Activated CD4-positive, alpha-beta T cell treated with anti-CD3 and anti-CD28 coated beads, Interleukin-2, amount 10 ng/mL, durations not matched to agents 24 days and 14 days (primary cell): ENCODE measurements at regions not wholly inside any gene's neighbourhood (a gene's known extent, or its start where the extent isn't known, plus 50 kb on each side); places are given as distances from the start of the nearest gene placed in this dataset.
"Not testable (repeated sequence)": the region's sequence is repeated elsewhere in the genome, so short reads cannot be mapped to it uniquely, and the experiment has no call there.

Source experiments
- DNase-seq: peaks from one replicate; pipeline ENCODE4 v3.0.0; 2022
- H3K27ac Mint-ChIP-seq: one replicate; pipeline ENCODE4 v1.8.0; 2022; ENCODE audit warnings: mild to moderate bottlenecking, mixed read lengths
- H3K27me3 Mint-ChIP-seq: one replicate; pipeline ENCODE4 v1.8.0; 2022; ENCODE audit warnings: mixed read lengths
- H3K36me3 Mint-ChIP-seq: one replicate; pipeline ENCODE4 v1.8.0; 2022; ENCODE audit warnings: low read depth, mild to moderate bottlenecking, mixed read lengths
- H3K4me1 Mint-ChIP-seq: one replicate; pipeline ENCODE4 v1.8.0; 2021; ENCODE audit warnings: mixed read lengths
- H3K4me3 Mint-ChIP-seq: one replicate; pipeline ENCODE4 v1.8.0; 2022; ENCODE audit warnings: mild to moderate bottlenecking, moderate library complexity, mixed read lengths
- H3K9me3 Mint-ChIP-seq: one replicate; pipeline ENCODE4 v1.8.0; 2021; ENCODE audit warnings: mixed read lengths
- intact Hi-C: fragments of 100-400 bp; cut with micrococcal nuclease; formaldehyde crosslinking; loops from one replicate; pipeline ENCODE4 v1.15.1; 2023

DNA sequence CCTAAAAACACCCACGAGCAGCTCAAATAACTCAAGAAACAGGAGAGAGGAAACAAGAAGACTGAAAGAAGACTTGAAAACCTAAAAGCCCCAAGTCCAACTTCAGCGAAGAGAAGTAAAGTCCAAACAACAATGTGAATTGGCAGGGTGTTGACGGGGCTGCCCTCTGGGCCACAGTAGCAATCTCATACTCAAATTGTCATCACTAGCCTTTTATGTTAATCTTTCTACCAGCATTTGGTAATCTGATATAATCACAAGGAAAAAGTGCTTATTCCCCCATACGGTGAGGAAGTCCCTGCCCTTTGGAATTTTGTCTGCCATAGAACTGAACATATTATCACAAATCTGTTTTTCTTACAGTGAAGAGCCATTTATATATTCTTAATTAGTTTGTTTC is 51.5 kb upstream of the IFNE start:
- Mint-ChIP-seq H3K36me3 (no peaks in the 10 kb centered on the region), H3K4me3 (no peak overlapping the region), H3K27ac (no peak overlapping the region), H3K4me1 (no peaks in the 10 kb centered on the region), H3K27me3 (no peaks in the 10 kb centered on the region), H3K9me3 (peaks cover 7% of the 10 kb centered on the region)
- intact Hi-C loops = no loop called here
- no peak for DNase-seq

DNA sequence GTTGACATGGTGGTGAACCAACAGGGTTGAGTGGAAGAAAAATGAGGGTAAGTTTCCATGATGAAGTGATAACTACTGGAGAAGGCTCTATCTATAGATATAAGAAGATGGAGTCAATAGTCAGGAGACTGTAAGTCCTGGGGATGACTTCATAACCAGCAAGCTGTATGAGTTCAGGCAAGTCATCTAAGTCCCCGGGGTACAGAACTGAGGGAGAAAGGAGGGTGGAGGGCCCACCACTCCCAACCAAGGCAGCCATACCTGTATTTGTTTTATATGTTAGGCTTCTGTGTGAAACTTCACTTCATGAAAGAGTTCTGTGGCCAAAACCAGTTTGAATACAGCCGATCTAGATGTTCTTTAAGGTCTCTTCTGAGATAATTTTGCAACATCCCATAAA is 53.3 kb upstream of the IFNE start:
- no peak for DNase-seq
- Mint-ChIP-seq H3K4me3 (no peak overlapping the region), H3K27me3 (no peaks in the 10 kb centered on the region), H3K9me3 (peaks cover 7% of the 10 kb centered on the region), H3K4me1 (no peaks in the 10 kb centered on the region), H3K27ac (no peak overlapping the region), H3K36me3 (no peaks in the 10 kb centered on the region)
- intact Hi-C loops = no loop called here

DNA sequence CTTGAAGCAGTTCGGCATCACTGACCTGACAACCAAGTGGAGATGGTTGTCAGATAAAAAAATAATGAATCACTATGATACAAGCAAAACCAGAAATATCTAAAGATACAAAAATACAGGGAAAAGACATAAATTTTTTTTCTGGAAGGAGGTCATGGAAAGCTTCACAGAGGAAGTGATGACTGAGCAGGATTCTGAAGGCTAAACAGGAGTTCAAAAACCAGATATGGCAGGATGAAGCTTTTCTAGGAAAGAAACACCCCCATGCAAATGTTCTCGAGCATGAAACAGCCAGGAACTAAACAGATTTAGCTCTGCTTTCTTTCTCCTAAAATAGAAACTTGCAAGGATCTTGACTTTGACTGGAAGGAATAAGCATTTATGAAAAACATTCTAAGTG is 60.7 kb upstream of the IFNE start:
- no peak overlapping the region for H3K27ac Mint-ChIP-seq
- no peaks in the 10 kb centered on the region for H3K36me3 Mint-ChIP-seq
- no peak for DNase-seq
- H3K9me3 Mint-ChIP-seq = peaks cover 3% of the 10 kb centered on the region
- no peaks in the 10 kb centered on the region for H3K27me3 Mint-ChIP-seq
- H3K4me1 Mint-ChIP-seq = peaks cover 2% of the 10 kb centered on the region
- intact Hi-C loops = no loop called here
- no peak overlapping the region for H3K4me3 Mint-ChIP-seq

DNA sequence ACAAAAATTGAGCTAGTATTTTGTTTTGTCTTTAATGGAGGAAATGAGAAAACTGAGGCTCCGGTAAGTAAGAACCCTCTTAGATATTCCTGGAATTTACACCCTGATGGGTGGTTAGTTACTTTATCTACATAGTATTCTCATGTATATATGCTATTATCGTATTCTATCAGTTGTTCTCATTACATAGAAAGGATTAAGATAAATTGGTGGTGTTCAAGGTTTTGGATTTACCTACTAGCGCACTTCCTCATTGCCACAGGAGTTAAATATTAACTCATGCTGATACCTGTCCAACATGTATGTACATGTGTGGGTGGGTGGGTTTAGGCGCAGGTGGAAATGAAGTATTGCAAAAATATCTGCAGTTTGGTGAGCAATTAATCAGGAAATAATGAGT is 61.1 kb upstream of the IFNE start:
- H3K4me3 Mint-ChIP-seq = no peak overlapping the region
- H3K36me3 Mint-ChIP-seq = no peaks in the 10 kb centered on the region
- no peak overlapping the region for H3K27ac Mint-ChIP-seq
- intact Hi-C loops = no loop called here
- H3K9me3 Mint-ChIP-seq = peaks cover 3% of the 10 kb centered on the region
- no peak for DNase-seq
- peaks cover 2% of the 10 kb centered on the region for H3K4me1 Mint-ChIP-seq
- no peaks in the 10 kb centered on the region for H3K27me3 Mint-ChIP-seq

DNA sequence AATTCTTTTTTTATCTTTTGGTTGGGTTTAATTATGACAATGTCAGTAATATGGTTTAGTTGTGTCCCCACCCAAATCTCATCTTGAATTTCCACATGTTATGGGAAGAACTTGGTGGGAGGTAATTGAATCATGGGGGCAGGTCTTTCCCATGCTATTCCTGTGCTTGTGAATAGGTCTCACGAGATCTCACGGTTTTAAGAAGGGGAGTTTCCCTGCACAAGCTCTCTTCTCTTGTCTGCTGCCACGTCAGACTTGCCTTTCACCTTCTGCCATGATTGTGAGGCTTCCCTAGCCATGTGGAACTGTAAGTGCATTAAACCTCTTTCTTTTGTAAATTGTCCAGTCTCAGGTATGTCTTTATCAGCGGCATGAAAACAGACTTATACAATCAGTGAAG is 61.7 kb upstream of the IFNE start:
- not testable (repeated sequence) for H3K27me3 Mint-ChIP-seq

DNA sequence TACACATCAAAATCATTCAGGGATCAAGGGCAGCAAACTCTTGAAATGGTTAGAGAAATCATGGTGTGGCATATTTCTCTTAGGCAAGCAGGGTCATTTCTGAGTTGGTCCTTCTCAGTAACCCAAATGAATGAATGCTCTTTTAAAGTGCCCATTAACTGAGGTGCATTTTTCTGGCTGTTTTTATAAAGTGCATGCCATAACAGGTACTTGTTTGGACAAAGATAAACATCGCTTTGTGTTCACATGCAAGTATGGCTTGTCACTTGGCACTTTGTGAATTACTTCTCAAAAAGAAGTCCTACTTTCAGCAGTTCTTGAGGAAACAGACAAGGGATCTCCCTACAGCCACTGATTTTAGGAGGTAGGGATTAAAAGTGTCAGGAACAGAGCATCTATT is 64.8 kb upstream of the IFNE start:
- no peak overlapping the region for H3K4me3 Mint-ChIP-seq
- no peaks in the 10 kb centered on the region for H3K27me3 Mint-ChIP-seq
- intact Hi-C loops = no loop called here
- H3K9me3 Mint-ChIP-seq = peaks cover 3% of the 10 kb centered on the region
- H3K27ac Mint-ChIP-seq = no peak overlapping the region
- DNase-seq = no peak
- no peaks in the 10 kb centered on the region for H3K36me3 Mint-ChIP-seq
- H3K4me1 Mint-ChIP-seq = peaks cover 6% of the 10 kb centered on the region

More for the DNA sequence above, 61.7 kb upstream of the IFNE start:
- H3K36me3 Mint-ChIP-seq, H3K27ac Mint-ChIP-seq, H3K9me3 Mint-ChIP-seq, DNase-seq, H3K4me1 Mint-ChIP-seq, H3K4me3 Mint-ChIP-seq, intact Hi-C loops: not testable (repeated sequence)

DNA sequence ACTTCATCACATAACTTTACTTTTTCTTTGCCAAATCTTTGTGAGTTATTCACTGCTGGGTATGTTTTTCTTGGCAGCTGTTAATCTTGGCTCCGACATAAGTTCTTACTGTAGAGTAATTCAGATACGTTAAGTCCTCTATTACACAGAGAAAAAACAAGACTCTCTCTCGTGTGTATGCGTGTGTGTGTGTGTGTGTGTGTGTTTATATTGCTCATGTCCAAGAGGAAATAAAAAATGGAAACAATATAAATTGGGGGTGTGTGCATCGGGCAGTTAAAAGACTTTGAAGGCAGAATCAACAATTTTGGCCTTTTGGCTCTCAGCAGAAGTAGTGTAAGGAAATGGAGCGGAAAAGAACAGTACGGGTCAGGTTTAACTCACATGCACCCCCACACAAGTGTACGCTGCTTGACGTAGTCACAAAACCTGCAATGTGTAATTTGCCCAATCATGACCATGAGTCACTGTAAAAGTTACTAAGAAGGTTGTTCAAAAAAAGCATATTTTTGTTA is 67.2 kb upstream of the IFNE start:
- DNase-seq = no peak
- no peaks in the 10 kb centered on the region for H3K9me3 Mint-ChIP-seq
- H3K27me3 Mint-ChIP-seq = peaks cover 2% of the 10 kb centered on the region
- no peak overlapping the region for H3K27ac Mint-ChIP-seq
- intact Hi-C loops = no loop called here
- no peaks in the 10 kb centered on the region for H3K36me3 Mint-ChIP-seq
- H3K4me1 Mint-ChIP-seq = peaks cover 4% of the 10 kb centered on the region
- no peak overlapping the region for H3K4me3 Mint-ChIP-seq

DNA sequence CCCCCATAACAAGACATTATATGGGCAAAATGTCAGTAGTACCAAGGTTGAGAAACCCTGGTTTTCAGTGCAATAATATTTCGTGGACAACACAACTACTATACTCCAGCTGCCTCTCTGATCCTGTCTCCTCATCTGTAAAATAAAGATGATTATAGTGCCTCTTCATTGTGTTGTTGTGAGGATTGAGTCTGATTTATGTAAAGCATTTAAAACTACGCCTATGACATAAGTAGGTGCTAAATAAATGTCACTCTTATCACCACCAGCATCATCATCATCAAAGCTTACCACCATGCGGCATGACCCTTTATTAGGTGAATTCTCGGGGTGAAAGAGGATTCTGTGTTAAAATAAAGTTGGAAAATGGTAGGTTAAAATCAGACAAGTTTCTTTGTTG is 67.8 kb upstream of the IFNE start:
- Mint-ChIP-seq H3K4me1 (peaks cover 4% of the 10 kb centered on the region), H3K4me3 (no peak overlapping the region), H3K27ac (no peak overlapping the region), H3K9me3 (no peaks in the 10 kb centered on the region), H3K27me3 (peaks cover 4% of the 10 kb centered on the region), H3K36me3 (no peaks in the 10 kb centered on the region)
- intact Hi-C loops = loop anchor here (10.0 kb wide), 1 partner anchor 215 kb away; the partner anchor contains the start of gene KLHL9
- DNase-seq = no peak

DNA sequence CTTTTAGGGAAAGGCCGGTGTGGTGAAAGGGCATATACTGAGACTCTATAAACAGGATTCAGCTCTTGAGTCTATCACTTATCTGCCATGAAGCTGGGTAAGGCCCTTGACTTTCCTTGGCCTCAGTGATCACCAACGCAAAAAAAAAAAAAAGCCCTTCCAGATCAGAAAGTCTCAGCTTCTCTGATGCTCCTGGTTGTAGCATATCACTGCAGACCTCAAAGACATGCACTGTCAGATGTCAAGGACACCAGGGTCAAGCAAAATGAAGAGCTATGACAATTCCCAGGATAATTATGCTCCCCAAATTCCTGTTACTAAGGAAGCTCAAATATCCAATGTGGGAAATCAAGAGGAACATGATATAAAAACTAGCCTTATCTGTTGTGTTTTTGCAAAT is 68.3 kb upstream of the IFNE start:
- H3K36me3 Mint-ChIP-seq = no peaks in the 10 kb centered on the region
- intact Hi-C loops = loop anchor here (10.0 kb wide), 1 partner anchor 216 kb away; the partner anchor contains the start of gene KLHL9
- no peak overlapping the region for H3K4me3 Mint-ChIP-seq
- DNase-seq = no peak
- H3K9me3 Mint-ChIP-seq = no peaks in the 10 kb centered on the region
- peaks cover 4% of the 10 kb centered on the region for H3K4me1 Mint-ChIP-seq
- H3K27me3 Mint-ChIP-seq = peaks cover 5% of the 10 kb centered on the region
- no peak overlapping the region for H3K27ac Mint-ChIP-seq

DNA sequence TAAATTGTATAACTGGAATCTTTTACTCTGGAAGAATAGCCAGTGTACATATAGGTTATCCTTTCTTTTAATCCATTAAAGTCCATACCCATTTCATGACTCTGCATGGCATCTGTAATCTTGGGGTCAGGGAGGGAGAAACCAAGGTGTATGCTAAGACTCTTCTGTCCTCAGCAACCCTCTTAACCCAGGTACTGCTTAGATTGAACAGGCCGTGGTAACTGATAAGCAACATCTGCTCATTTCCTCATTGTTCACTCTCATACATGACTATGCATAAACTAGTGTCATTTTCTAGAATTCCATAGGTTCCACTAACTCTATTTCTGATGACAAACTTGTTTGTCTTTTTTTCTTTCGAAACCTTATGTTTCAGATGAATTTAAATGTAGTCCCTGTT is 69.3 kb upstream of the IFNE start:
- H3K27me3 Mint-ChIP-seq = peaks cover 13% of the 10 kb centered on the region
- intact Hi-C loops = loop anchor here (10.0 kb wide), 1 partner anchor 217 kb away; the partner anchor contains the start of gene KLHL9

DNA sequence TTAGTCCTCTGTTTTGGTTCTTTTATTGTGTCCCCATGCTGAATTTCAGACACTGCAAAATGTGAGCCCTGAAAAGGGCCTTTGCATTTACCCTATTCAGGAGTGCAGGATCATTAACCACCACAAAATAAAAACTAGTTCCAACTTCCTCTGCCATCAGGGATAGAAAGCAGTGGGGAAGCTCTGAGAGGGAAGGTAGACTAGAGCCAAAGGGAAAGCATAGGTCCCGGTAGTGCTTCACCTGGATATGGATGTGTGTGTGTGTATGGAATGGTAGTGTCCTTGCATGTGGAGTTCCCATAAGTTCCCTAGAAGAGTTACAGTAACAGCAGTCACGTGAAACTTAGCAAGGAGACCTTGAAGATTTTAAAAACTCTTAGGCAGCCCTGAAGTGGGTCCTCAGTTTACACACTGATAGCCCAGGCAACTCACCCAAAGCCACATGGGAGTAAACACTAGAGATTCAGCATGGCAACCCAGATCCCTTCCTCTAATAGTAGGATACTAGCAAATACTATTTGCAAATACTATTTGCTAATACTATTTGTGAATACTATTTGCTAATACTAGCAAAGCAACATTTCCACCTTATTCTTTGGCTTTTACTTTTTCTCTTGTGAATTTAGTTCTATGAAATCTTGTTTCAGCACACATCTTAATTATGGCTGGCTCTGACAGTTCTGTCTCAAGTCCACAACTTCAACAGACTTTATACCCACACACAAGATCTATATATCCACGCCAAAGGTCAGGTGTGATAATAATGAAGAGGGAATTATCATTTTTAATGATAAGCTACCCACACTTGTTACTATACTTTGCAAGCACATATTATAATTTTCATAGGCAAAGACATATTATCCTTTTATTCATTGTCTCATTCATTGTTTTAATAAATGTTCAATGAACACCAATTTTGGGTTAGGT is 70.4 kb upstream of the IFNE start:
- H3K4me1 Mint-ChIP-seq = peaks cover 4% of the 10 kb centered on the region
- peaks cover 23% of the 10 kb centered on the region for H3K27me3 Mint-ChIP-seq
- no peak for DNase-seq
- H3K9me3 Mint-ChIP-seq = no peaks in the 10 kb centered on the region
- no peak overlapping the region for H3K4me3 Mint-ChIP-seq
- no peak overlapping the region for H3K27ac Mint-ChIP-seq
- intact Hi-C loops = loop anchor here (10.0 kb wide), 1 partner anchor 218 kb away; the partner anchor contains the start of gene KLHL9
- H3K36me3 Mint-ChIP-seq = no peaks in the 10 kb centered on the region

More for the DNA sequence above, 69.3 kb upstream of the IFNE start:
- H3K36me3 Mint-ChIP-seq = no peaks in the 10 kb centered on the region
- no peaks in the 10 kb centered on the region for H3K9me3 Mint-ChIP-seq
- no peak overlapping the region for H3K4me3 Mint-ChIP-seq
- H3K27ac Mint-ChIP-seq = no peak overlapping the region
- no peak for DNase-seq
- peaks cover 4% of the 10 kb centered on the region for H3K4me1 Mint-ChIP-seq

DNA sequence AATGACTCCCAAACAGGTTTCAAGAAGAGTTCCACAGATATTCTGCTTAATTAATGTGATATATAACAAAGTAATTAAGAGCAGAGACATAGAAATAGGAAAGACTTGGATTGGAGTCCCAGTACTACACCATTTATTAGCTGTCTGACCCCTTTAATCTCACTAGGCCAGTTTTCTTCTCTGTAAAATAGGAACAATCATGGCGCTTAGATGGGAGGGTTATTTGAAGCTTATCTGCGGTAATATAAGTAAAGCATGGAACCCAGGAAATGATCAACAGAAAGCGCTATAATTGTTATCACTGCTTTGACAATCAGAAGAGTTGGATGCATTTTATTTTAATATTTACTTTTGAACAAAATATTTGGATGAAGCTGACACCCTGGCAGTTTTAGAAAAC is 71.3 kb upstream of the IFNE start:
- H3K4me3 Mint-ChIP-seq = no peak overlapping the region
- intact Hi-C loops = loop anchor here (10.0 kb wide), 1 partner anchor 219 kb away; the partner anchor contains the start of gene KLHL9
- H3K4me1 Mint-ChIP-seq = peaks cover 6% of the 10 kb centered on the region
- H3K9me3 Mint-ChIP-seq = no peaks in the 10 kb centered on the region
- no peak for DNase-seq
- H3K36me3 Mint-ChIP-seq = no peaks in the 10 kb centered on the region
- peaks cover 31% of the 10 kb centered on the region for H3K27me3 Mint-ChIP-seq
- H3K27ac Mint-ChIP-seq = no peak overlapping the region

DNA sequence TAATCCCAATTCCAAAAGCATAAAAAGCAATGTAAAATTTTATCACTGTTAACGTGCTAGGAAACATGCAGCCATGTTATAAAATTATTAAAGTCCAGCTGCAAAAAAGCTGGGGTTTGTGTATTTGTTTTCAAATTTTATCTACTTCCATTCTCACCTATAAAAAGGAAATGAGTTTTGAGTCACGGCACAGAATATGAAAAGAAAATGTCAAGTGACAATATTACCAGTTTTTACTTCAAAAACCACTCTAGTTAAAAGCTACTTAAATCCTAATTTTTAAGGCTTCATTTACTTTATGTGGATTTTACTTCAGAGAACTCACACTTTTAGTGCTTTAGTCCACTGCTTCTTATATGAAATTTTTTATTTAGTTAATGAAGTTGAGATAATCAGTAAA is 72.7 kb upstream of the IFNE start:
- DNase-seq = no peak
- H3K27ac Mint-ChIP-seq = no peak overlapping the region
- no peaks in the 10 kb centered on the region for H3K36me3 Mint-ChIP-seq
- no peaks in the 10 kb centered on the region for H3K9me3 Mint-ChIP-seq
- H3K27me3 Mint-ChIP-seq = peaks cover 38% of the 10 kb centered on the region
- H3K4me3 Mint-ChIP-seq = no peak overlapping the region
- intact Hi-C loops = loop anchor here (10.0 kb wide), 1 partner anchor 220 kb away; the partner anchor contains the start of gene KLHL9
- H3K4me1 Mint-ChIP-seq = peaks cover 11% of the 10 kb centered on the region

DNA sequence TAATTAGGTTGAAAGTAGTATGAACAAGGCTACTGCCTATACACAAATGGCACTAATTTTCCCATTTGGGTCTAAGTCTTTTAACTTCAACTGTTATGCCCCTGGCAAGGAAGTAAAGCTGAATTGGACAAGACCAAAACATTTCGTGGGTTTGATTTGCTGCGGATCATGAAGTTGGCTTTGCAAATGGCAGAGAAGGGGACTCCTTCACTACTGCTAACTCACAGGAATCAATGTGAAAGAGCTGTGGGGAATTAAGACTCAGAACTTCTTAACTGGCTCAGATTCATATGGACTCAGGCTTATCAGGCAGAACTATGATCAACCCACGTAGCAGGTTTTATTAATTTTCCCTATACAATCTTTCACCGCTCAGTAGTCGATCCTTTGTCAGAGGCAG is 73.8 kb upstream of the IFNE start:
- no peak for DNase-seq
- Mint-ChIP-seq H3K9me3 (no peaks in the 10 kb centered on the region), H3K4me1 (peaks cover 15% of the 10 kb centered on the region), H3K27ac (no peak overlapping the region), H3K27me3 (peaks cover 47% of the 10 kb centered on the region), H3K4me3 (no peak overlapping the region), H3K36me3 (no peaks in the 10 kb centered on the region)
- intact Hi-C loops = loop anchor here (10.0 kb wide), 1 partner anchor 221 kb away; the partner anchor contains the start of gene KLHL9
